Liver (tissue), 3 donors: ENCODE measurements at regions not wholly inside any gene's neighbourhood (a gene's known extent, or its start where the extent isn't known, plus 50 kb on each side); places are given as distances from the start of the nearest gene placed in this dataset.

Experiments used
- ATF3 ChIP-seq: IDR thresholded peaks from 2 replicates; pipeline ENCODE4 v1.6.1; 2016; ENCODE audit warnings: antibody characterized with exemption
- EGR1 ChIP-seq, 2 donors: IDR thresholded peaks; 2 replicates each; pipeline ENCODE4 v1.6.1; 2016 to 2018; ENCODE audit warnings: antibody characterized with exemption in 2 of 2, low read depth in 2 of 2
- FOXA1 ChIP-seq: IDR thresholded peaks from 2 replicates; pipeline ENCODE4 v1.6.1; 2016; ENCODE audit warnings: antibody characterized with exemption
- GABPA ChIP-seq, 2 donors: IDR thresholded peaks in 1 of 2; conservative IDR thresholded peaks in 1 of 2; 2 replicates each; pipeline ENCODE4 v1.6.1; 2016; ENCODE audit warnings: antibody characterized with exemption in 2 of 2, mild to moderate bottlenecking in 1 of 2, moderate library complexity in 1 of 2
- JUND ChIP-seq, 2 donors: IDR thresholded peaks; 2 replicates each; pipeline ENCODE4 v1.6.1; 2016; ENCODE audit warnings: antibody characterized with exemption in 2 of 2
- MAX ChIP-seq: IDR thresholded peaks from 2 replicates; pipeline ENCODE4 v1.6.1; 2016; ENCODE audit warnings: antibody characterized with exemption
- RAD21 ChIP-seq, 2 donors: IDR thresholded peaks; 2 replicates each; pipeline ENCODE4 v1.6.1; 2016; ENCODE audit warnings: antibody characterized with exemption in 2 of 2, mild to moderate bottlenecking in 2 of 2
- RXRA ChIP-seq, 2 donors: IDR thresholded peaks; 2 replicates each; pipeline ENCODE4 v1.6.1; 2017 to 2018; ENCODE audit warnings: antibody characterized with exemption in 2 of 2, mild to moderate bottlenecking in 1 of 2
- SP1 ChIP-seq: IDR thresholded peaks from 2 replicates; pipeline ENCODE4 v1.6.1; 2018; ENCODE audit warnings: antibody characterized with exemption, mild to moderate bottlenecking
- TAF1 ChIP-seq: conservative IDR thresholded peaks from 2 replicates; pipeline ENCODE4 v1.6.1; 2016; ENCODE audit warnings: antibody characterized with exemption, mild to moderate bottlenecking
- ZBTB33 ChIP-seq: IDR thresholded peaks from 2 replicates; pipeline ENCODE4 v1.6.1; 2016; ENCODE audit warnings: antibody characterized with exemption
- TF ChIP-seq, protein P1 (sequence below): fragments of 150-350 bp; IDR thresholded peaks from 2 replicates; pipeline ENCODE4 v1.5.1; 2017; ENCODE audit warnings: improper control_type of control experiment, low read depth, low read length; ENCODE audit not compliant: missing input control
- TF ChIP-seq, protein P2 (sequence below): IDR thresholded peaks from 2 replicates; pipeline ENCODE4 v1.6.1; 2016; ENCODE audit warnings: antibody characterized with exemption, mild to moderate bottlenecking
- donor health status: healthy.
- donor health status: healthy.

- TF ChIP-seq TAF1 = no peak
- no peak for TF ChIP-seq ZBTB33
- TF ChIP-seq, protein P1, sequence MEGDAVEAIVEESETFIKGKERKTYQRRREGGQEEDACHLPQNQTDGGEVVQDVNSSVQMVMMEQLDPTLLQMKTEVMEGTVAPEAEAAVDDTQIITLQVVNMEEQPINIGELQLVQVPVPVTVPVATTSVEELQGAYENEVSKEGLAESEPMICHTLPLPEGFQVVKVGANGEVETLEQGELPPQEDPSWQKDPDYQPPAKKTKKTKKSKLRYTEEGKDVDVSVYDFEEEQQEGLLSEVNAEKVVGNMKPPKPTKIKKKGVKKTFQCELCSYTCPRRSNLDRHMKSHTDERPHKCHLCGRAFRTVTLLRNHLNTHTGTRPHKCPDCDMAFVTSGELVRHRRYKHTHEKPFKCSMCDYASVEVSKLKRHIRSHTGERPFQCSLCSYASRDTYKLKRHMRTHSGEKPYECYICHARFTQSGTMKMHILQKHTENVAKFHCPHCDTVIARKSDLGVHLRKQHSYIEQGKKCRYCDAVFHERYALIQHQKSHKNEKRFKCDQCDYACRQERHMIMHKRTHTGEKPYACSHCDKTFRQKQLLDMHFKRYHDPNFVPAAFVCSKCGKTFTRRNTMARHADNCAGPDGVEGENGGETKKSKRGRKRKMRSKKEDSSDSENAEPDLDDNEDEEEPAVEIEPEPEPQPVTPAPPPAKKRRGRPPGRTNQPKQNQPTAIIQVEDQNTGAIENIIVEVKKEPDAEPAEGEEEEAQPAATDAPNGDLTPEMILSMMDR = no peak
- no peak for TF ChIP-seq MAX
- no peak for TF ChIP-seq EGR1 (IDR thresholded peaks at IDR 0.05; ENCODE audit: low read depth in 2 of 2)
- no peak for TF ChIP-seq SP1
- no peak for TF ChIP-seq RAD21 (IDR thresholded peaks at IDR 0.05)
- no peak for TF ChIP-seq JUND (IDR thresholded peaks at IDR 0.05)
- no peak for TF ChIP-seq GABPA (IDR thresholded peaks at IDR 0.05 in 1 of 2, conservative IDR thresholded peaks at IDR 0.05 in 1 of 2)
- TF ChIP-seq, protein P2, sequence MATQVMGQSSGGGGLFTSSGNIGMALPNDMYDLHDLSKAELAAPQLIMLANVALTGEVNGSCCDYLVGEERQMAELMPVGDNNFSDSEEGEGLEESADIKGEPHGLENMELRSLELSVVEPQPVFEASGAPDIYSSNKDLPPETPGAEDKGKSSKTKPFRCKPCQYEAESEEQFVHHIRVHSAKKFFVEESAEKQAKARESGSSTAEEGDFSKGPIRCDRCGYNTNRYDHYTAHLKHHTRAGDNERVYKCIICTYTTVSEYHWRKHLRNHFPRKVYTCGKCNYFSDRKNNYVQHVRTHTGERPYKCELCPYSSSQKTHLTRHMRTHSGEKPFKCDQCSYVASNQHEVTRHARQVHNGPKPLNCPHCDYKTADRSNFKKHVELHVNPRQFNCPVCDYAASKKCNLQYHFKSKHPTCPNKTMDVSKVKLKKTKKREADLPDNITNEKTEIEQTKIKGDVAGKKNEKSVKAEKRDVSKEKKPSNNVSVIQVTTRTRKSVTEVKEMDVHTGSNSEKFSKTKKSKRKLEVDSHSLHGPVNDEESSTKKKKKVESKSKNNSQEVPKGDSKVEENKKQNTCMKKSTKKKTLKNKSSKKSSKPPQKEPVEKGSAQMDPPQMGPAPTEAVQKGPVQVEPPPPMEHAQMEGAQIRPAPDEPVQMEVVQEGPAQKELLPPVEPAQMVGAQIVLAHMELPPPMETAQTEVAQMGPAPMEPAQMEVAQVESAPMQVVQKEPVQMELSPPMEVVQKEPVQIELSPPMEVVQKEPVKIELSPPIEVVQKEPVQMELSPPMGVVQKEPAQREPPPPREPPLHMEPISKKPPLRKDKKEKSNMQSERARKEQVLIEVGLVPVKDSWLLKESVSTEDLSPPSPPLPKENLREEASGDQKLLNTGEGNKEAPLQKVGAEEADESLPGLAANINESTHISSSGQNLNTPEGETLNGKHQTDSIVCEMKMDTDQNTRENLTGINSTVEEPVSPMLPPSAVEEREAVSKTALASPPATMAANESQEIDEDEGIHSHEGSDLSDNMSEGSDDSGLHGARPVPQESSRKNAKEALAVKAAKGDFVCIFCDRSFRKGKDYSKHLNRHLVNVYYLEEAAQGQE = no peak
- TF ChIP-seq FOXA1 = no peak
- no peak for TF ChIP-seq ATF3
- TF ChIP-seq RXRA (IDR thresholded peaks at IDR 0.05) = no peak
These were observed 201.2 kb upstream of the PRKCQ start for GRCh38 chr10:6781133-6781770.
